NCI-H1417 (cell line): ENCODE measurements at regions not wholly inside any gene's neighbourhood (a gene's known extent, or its start where the extent isn't known, plus 50 kb on each side); places are given as distances from the start of the nearest gene placed in this dataset.

Source experiments
- DNase-seq, 3 experiments: peaks; one replicate each; lab custom pipeline; 2025; lab: John Stamatoyannopoulos, UW

DNA sequence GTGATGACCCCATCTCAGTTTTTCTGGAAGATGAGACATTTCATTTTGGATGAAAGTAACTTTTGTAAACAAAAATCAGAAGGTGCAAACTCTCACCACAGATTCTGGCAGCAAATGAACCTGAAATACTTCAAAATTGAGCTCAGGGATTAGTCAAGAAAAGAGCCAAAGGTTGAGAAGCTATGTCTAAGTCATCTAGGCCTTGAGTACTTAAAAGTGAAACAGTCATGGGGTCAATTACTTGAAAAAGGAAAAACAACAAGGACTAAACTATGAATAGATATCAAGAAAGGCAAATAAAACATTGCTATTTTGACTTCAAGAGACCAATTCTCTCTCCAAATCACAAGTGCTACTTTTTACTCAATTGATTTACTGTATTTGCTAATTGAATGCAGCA lies 285.1 kb downstream of the RBM43 start:
- no peak for DNase-seq

DNA sequence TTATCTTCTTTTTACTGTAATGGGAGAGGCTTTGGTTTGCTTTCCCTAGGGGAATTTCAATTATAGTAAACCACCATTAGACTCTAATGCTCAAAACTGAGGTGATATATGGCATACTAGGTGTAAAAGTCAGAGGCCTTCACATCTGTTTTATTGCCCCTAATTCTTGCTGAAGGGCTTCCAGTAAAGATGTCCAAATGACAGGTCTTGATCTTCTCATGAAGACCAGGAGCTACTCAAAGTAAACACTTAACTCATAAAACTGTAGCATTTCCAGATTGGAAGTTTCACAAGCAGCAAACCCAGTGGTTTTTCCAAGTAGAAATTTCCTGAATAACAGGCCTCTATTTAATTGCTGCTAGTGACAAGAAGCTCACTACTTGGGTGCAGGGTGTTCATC lies 286.8 kb downstream of the RBM43 start:
- DNase-seq = no peak

DNA sequence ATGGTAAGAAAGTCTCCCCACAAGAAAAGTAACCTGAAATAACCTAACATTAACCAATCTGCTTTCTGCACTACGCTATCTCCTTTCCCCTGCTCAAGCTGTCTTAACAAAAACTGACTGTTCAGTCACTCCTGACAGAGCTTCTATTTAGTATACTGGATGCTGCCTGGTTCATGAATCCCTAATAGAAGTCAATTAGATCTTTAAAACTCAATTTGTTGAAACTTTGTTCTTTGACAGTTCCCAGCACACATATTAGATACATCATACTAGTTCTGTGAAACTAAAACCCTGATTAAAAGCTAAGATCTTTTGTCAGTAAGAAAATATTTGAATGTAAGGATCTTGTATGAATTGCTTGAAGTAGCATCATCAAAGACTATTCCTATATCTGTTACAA lies 287.4 kb downstream of the RBM43 start:
- DNase-seq = no peak

DNA sequence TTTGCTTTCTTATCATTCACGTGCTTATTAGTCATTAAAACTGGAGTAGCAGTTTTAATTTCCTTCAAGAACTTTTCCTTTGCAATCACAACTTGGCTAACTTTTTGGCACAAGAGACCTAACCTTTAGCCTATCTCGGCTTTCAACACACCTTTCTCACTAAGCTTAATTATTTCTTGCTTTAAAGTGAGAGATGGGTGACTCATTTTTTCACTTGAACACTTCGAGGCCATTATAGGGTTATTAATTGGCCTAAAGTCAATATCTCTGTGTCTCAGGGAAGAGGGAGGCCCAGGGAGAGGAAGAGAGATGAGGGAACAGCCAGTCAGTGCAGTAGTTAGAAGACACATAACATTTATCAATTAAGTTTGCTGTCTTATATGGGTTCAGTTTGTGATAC lies 289.8 kb downstream of the RBM43 start:
- no peak for DNase-seq

DNA sequence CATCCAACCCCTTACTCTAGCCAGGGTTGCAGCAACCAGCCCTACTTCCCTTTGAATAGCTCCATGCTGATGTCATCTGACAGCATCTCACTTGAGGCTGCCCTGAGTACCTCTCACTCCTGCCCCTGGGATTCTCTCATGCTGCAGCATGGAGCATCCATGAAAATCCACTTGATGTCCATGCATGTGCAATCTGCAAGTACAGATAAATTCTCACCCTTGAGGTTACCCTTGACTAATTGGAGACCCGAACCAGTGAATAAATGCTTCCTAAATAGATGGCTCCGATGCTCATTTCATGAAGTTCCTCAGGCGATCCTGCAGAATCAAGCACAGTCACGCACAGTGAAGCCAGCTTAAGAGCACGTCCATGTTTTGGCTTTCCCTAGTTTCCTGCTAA lies 298.3 kb downstream of the RBM43 start:
- DNase-seq = no peak

DNA sequence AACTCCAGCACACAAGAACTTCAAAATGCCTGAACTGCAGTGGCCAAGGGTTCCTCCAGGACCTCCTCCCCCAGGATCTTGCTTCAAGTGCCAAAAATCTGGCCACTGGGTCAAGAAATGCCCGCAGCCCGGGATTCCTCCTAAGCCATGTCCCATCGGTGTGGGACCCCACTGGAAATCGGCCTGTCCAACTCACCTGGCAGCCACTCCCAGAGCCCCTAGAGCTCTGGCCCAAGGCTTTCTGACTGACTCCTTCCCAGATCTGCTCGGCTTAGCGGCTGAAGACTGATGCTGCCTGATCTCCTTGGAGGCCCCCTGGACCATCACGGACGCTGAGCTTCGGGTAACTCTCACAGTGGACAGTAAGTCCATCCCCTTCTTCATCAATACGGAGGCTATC lies 306.4 kb downstream of the RBM43 start:
- no peak for DNase-seq

DNA sequence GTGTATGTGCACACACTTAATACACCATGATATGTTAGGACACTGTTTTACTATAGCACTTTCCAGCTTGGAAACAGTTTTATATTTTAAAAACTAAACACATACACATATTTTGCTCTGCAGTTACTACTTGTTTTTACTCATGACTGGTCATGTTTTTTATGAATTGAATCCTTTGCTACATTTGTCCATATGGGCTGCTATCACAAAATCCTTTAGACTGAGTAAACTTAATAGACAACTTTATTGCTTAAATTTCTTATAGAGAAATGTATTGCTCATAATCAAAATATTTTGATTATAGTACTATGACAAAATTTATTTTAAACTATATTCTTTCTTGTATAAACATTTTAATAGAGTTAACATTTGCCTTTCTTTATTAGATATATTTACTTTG lies 314.8 kb downstream of the RBM43 start:
- no peak for DNase-seq

DNA sequence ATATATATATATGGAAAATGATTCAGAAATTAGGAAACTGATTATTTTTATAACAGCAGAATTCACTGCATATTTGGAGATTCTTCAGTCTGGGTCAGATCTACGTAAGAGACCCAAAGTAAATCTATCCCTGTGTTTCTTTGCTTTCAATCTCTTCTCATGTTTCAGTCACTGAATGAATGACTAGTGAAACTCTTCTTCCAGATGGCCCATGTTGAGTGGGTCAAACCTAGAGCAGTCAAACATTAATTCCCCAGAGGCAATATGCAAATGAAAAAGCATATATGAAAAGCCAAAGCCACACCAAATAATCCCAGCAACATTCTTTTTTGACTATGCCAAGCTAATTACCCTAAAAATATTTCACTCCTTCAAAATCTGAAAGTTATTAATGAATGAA lies 317.3 kb downstream of the RBM43 start:
- DNase-seq = no peak

DNA sequence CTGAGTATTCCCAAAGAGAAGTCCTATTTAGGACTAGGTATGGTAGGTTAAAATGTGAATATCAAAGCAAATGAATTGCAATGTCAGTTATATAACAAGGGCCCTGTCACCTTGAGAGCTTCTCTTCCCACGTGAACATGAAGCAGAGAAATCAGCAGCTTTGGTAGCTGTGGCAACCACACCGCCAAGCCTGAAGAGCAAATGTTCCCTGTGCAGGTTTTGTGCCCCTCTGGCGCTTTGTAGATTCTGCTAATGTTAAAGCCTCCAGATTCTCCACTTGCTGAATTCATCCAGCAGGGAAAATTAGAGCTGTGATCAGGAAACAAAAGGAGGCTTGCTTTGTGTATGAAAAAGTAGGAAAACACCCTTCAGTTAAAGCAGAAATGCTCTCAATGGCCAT lies 322.6 kb downstream of the RBM43 start:
- peak in 2 of 3 experiments; percentile 64 to 91 for DNase-seq

DNA sequence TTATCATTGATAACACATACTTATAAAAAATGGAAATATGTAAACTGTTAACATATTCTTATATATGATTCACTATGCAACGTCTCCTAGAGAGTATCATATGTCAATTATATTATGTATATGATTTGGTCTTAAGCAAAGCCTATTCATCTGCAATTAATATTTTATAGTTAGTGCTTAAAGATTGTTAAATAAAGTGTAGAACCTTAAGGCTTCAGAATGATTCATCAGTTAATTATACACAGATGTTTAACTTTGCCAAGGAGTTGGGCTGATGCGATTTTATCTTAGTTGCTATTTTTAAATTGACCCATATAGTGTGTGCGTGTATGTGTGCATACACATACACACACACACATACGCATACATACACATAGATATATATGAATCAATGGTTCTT lies 323.1 kb downstream of the RBM43 start:
- no peak for DNase-seq

DNA sequence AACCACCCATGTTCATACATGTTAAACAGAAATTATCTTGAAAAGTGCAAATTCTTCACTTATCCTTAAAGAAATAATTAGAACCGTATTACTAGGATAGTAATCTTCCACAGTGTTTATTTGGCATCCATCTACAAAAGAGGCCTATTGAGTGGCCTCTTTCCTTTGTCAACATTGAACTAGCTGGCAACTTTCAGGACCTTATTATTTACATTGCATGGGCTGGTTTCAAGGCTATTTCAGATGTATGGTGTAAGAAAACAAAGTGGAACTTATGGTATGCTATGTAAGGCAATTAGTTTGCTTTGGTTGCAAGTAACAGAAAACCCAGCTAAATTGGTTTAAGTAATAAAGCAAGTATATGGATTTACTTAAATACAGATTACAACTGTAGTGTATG lies 324.6 kb downstream of the RBM43 start:
- no peak for DNase-seq

DNA sequence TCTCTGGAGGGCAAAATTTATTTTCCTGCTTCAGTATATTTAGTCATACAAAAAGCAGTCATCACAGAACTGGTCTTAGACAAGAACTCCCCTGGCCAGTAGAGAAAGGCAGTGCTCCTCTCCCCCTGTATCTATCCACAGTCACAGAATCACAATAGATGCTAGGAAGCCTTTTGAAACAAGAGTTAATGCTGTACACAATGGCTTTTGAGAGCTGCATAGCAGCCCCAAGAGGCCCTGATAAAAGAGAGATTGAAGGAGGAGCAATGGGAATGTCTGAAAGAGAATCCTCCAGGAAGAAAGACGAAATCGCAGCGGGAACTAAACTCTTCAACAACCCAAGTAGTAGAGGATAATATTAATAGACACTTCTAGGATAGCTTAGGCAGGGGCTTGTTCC lies 330.2 kb downstream of the RBM43 start:
- peak in 1 of 3 experiments; percentile 9 for DNase-seq

DNA sequence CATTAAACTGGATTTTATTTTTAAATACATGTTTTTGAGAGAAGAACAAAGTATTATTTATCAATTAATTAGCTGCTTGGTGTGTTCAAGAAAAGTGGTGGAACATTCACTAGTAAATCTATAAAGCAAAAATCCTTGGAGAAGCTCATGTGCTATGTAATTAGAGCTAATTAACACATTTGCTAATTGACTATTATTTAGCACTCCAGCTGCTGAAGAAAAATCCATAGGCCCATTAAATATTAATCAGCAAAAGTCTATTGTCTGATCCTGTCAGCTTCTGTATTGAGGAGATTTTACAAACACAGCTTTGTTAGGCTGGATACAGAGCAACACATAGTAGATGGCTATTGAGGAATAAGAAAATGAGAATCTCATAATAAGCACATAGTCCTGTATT lies 336.1 kb downstream of the RBM43 start:
- peak in 1 of 3 experiments; percentile 56 for DNase-seq

DNA sequence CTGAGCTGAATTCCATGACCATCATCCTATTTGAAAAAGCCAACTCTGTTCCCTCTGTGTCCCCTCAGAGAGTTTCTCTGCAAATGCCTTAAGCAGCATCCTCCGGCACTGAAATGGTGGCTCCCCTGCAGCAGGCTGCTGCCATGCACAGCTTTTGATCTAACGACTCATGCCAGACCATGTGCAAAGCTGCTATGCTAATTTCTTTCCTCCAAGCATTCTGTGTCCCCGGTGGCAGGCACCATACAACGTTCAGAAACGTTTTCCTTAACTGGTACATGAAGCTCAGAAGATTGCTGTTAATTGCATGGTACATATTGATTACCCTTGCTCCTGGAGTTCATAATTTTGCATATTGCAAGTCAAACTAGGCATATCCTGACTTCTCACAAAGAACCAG lies 336.8 kb downstream of the RBM43 start:
- peak in 2 of 3 experiments; percentile 16 to 57 for DNase-seq

DNA sequence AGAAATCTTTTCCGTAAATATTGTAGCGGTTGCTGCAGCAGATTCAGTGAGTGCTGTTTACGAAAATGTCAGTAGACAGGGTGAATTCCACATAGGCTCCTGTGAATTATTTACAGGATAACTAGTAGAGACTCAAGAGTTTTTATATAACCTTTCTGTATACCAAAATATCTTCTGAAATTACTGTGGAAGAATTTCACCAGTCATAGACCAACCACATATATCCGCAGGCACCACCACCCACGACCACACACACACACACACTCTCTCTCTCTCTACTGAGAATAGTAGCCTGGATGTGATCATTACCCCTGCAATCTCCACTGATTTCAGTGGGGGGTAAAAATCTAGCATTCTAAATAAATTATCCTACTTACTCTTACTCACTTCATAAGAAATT lies 341.8 kb downstream of the RBM43 start:
- no peak for DNase-seq

DNA sequence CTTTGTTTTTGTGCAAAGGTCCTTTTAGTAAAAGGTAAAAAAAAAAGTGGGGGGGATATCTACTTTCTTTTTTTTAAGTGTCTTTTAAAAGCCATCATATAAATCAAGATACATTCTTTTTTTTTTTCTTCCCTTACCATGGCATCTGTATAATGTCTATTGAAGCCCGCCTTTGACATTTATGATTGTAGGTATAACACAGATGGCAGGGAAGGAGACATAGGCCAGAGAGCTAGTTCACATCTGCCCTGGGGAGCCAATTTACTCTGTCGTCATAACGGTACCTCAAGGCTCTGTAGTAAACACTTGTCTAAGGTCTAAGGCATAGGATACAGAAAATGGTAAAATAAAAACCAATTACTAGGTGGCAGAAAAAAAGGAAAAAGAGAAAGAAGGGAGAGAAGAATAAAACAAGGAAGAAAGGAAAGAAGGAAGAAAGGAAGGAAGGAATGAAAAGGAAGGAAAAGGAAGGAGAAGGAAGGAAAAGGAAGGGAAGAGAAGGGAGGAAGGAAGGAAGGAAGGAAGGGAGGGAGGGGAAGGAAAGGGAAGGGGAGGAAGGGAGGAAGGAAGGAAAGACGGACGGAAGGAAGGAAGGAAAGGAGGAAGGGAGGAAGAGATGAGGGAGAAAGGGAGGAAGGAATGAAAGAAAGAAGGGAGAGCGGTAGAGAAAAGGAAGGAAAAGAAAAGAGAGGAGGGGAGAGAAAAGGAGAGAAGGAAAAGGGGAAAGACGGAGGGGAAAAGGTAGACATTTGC lies 343.5 kb downstream of the RBM43 start:
- DNase-seq = peak in 1 of 3 experiments; percentile 25

DNA sequence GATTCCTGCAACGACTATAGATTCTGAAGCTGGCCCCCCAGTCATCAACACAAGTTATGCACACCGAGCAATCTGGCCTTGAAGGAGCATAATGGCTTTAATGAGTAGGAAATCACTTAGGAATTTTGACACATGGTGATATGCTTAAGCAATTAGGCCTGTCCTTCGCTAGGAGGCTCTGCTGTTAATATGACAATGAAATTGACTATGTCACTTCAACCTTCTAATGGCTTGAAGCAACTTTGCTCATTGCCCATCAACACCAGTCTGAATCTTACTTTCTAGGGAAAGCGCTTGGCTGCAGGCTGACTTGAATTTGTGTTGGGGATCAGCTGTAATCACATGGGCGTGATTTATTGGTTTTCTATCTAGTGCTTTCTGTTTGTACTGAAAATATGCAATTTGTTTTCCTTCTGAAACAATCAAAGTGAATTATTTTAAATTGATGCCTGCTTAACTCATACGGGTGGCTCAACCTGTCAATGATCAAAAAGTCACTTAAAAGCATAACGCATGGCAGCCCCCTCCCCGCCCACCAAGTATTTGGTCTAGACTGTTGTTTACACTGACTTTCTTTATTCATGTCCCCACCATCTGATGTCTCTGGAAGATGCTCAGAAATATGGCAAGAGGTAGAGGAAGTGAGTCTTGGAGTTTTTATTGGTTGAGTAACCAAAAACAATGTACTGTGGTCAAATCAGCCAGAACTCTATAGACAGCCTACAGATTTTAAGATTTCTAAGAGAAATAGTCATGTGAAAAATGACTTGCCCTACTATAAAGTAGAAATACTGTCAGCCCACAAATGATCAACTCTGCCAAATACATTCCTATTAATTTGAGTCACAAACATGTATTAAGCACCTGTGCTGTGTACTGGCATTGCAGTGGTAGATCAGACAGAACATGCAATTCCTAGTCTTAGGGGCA lies 344.9 kb downstream of the RBM43 start:
- peak in 1 of 3 experiments; percentile 25 for DNase-seq

DNA sequence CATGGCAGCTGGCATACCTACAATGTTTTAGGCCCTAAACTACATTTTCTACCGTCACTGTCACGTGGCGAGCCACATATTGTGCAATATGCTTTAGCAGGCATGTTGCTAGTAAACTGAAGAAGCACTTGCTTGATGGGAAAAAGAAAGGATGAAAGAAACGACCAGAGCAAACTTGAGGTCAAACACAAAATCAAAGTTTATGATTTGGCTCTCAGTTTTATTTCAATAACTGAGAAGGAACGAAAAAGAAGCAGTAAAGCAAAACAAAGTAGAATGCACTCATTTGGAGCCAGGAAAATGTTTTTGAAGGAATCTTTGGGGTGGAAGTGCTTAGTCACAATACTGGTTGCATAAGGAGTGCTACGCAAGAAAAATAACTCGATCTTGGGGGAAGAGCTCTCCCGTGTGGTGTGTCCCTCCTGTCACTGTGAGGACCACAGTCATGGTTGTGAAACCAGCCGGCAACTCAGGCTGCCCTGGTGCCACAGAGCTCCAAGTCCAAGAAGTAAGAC lies 349.8 kb downstream of the RBM43 start:
- no peak for DNase-seq

DNA sequence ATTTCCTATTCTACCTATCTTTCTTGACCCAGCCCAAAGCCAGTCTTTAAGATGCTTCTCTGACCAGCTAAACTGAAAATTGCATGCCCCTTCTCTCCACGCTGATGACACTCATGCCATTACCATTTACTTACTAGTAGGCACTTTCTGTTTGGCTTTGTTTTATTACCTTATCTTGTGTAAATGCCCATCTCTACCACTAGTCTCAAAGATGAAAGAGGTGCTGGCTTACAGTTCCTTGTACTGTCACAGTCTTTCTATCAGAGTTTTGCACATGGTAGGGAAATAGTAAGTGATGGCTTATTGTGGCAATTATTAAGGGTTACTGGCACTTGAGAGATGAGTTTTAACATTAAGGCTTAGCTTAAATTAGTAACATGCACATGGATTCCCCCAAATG lies 352.1 kb downstream of the RBM43 start:
- no peak for DNase-seq

DNA sequence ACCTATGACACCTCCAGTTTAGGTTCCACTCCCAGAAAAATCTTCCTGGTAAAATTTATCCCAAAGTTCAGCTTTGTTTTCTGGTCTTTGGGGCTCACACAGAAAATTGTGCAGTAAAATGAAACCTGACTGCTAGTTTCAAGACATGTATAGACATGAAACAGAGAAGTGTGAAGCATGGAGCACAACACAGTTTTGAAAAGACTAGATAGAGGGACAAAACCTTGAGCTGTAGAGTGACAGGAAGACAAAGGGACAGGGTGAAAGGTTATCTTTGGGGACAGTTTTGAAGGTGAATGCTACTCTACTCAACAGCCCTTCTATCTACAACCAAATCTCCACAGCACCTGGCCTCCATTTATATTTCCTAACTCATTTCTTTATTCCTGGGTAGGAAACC lies 352.6 kb downstream of the RBM43 start:
- DNase-seq = no peak

DNA sequence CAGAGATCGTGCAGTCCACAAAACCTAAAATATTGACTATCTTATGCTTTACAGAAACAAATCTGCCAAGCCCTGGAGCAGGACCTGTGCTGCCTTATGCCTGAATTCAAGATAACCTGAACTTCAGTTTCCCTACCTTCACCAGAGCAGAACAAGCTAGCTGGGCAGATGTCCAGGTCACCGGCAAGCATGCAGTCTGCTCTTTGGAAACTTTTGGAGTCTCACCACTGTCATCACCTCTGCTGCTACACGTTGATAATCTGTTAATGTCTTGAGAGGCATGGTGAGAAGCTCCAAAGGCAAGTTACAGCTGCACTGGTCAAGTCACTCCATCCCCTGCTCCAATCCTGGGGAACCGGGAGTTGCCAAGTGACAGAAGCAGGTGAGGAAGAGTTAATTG lies 354.2 kb downstream of the RBM43 start:
- no peak for DNase-seq

DNA sequence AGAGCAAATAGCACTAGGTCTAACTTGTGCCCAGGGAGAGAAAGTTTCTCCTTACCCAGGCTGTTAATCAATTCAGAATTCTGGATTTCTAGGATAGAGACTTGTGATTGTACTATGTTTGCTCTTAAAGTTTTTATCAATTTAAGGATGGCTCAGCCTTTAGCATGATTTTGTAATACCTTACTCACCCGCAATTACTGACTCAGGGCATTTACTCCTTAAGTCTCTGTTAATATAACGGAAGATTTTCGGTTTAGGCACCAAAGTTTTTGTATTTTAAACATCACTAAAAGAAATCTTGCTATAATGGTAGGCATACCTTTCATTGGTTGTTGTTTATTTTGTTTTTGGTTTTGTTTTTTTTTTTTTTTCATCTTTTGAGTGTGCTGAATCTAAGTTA lies 358.2 kb downstream of the RBM43 start:
- DNase-seq = no peak

DNA sequence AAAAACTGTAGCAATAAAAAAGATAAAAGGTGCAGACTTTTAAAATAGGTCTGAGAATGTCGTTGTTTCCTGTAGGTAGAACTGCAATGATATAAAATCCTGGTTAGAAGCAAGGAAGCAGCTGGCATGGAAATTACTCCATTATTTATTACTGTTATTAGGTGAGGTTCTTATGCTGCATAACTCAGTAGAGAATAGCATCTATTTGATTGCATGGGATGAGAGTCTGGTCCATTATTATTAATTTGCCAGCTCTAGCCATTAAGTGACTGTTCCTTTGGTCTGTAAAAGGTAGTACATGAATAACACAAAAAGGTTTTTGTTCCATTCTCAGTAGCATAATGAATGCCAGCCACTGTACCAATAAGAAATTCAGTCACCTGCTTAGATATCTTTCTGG lies 358.6 kb downstream of the RBM43 start:
- peak in 1 of 3 experiments; percentile 63 for DNase-seq
